Neutrophil (primary cell): ENCODE measurements at regions not wholly inside any gene's neighbourhood (a gene's known extent, or its start where the extent isn't known, plus 50 kb on each side); places are given as distances from the start of the nearest gene placed in this dataset.

Source experiments
- H3K27ac ChIP-seq: fragments of 200-600 bp; sonication (generic); 2 replicates; pipeline ENCODE4 v1.5.1; 2016; ENCODE audit warnings: mild to moderate bottlenecking, moderate library complexity
- H3K27me3 ChIP-seq: fragments of 200-600 bp; sonication (generic); 2 replicates; pipeline ENCODE4 v1.6.0; 2016; ENCODE audit warnings: mild to moderate bottlenecking
- H3K36me3 ChIP-seq: fragments of 200-600 bp; sonication (generic); 2 replicates; pipeline ENCODE4 v1.5.1; 2017
- H3K4me1 ChIP-seq, 2 experiments: fragments of 200-600 bp in 1 of 2; sonication (generic) in 1 of 2; 1 replicate in 1 of 2; 2 replicates in 1 of 2; pipeline versions ENCODE4 v1.5.1 to v1.6.1; 2013 to 2016; ENCODE audit warnings: low read depth in 1 of 2, low read length in 1 of 2, mild to moderate bottlenecking in 1 of 2, moderate library complexity in 1 of 2; ENCODE audit not compliant: control insufficient read depth in 1 of 2, insufficient read depth in 1 of 2
- H3K4me3 ChIP-seq, 2 experiments: fragments of 200-600 bp in 1 of 2; sonication (generic) in 1 of 2; 1 replicate in 1 of 2; 2 replicates in 1 of 2; pipeline ENCODE4 v1.5.1; 2013 to 2016; ENCODE audit warnings: low read depth in 1 of 2, low read length in 1 of 2, mild to moderate bottlenecking in 1 of 2, moderate library complexity in 1 of 2
- H3K9me3 ChIP-seq: fragments of 200-600 bp; sonication (generic); 2 replicates; pipeline ENCODE4 v1.5.1; 2016
- TF ChIP-seq, protein P1 (sequence below): fragments of 200-600 bp; sonication (generic); IDR thresholded peaks from 2 replicates; pipeline ENCODE4 v1.5.1; 2016; ENCODE audit warnings: antibody characterized with exemption

DNA sequence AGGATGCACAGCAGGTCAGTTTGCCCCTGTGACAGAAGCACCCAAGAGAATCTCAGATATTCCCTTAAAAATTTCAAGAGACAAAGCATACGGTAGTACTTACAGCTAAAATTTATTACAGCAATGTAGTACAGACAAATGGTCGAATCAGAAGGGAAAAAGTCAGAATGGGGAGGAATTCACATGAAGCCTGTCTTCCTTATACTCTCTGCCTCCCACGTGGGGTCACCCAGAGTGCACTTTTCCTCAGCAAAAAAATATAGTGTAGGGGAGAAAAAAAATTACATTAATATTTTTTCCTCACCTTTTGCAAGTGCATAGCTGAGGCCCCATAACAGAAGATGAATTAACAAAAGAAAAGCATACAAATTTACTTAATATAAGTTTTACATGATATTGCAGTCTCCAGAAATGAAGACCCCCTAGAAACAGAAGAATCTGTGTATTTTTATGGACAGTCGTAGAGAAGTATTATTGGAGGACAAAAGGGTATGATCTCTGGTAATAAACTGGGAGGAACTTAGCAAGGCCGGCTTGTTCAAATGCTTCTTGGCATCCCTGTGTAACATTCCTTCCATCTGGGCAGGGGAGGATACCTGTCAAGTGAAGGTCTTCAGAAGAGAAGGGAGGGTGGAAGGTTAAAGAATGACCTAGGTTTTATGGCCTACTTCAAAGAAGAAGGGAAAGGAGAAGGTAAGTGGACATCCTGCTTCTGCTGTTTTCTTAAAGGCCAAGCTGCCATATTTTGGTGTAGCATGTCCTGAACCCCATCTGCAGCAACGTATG is 270.6 kb upstream of the MAGI2 start:
- Histone ChIP-seq H3K9me3 (no peaks in the 10 kb centered on the region), H3K4me1 (no peaks in the 10 kb centered on the region), H3K27me3 (no peaks in the 10 kb centered on the region), H3K36me3 (no peaks in the 10 kb centered on the region), H3K4me3 (no peak overlapping the region), H3K27ac (no peak overlapping the region)
- TF ChIP-seq, protein P1, sequence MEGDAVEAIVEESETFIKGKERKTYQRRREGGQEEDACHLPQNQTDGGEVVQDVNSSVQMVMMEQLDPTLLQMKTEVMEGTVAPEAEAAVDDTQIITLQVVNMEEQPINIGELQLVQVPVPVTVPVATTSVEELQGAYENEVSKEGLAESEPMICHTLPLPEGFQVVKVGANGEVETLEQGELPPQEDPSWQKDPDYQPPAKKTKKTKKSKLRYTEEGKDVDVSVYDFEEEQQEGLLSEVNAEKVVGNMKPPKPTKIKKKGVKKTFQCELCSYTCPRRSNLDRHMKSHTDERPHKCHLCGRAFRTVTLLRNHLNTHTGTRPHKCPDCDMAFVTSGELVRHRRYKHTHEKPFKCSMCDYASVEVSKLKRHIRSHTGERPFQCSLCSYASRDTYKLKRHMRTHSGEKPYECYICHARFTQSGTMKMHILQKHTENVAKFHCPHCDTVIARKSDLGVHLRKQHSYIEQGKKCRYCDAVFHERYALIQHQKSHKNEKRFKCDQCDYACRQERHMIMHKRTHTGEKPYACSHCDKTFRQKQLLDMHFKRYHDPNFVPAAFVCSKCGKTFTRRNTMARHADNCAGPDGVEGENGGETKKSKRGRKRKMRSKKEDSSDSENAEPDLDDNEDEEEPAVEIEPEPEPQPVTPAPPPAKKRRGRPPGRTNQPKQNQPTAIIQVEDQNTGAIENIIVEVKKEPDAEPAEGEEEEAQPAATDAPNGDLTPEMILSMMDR, result no peak

DNA sequence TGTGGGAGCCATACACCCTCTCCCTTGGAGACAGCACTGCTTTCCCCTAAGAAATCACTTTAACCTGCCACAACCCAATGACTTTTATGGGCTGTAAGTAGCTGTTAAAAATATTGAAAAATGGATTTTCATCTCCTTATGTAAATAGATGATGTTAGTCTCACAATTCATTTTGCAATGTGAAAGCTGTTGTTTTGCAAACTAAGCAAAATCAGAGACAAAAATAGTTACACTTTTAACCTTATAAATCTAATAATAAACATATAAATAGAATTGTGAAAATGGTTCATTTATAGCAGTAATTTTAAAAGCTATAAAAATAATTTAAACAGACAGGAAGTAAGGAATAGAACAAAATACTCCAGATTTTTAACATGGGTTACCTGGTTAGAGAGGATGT is 268.8 kb upstream of the MAGI2 start:
- H3K9me3 ChIP-seq, result no peaks in the 10 kb centered on the region

DNA sequence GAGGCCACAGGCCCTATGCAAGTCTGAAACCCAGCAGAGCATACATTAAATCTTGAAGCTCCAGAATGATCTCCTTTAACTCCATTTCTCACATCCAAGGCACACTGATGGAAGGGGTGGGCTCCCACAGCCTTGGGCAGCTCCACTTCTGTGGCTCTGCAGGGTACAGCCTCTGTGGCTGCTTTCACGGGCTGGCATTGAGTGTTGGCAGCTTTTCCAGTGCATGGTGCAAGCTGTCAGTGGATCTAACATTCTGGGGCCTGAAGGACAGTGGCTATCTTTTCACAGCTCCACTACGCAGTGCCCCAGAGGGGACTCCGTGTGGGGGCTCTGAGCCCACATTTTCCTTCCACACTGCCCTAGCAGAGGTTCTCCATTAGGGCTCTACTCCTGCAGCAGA is 265.7 kb upstream of the MAGI2 start:
- no peaks in the 10 kb centered on the region for H3K36me3 ChIP-seq
- no peaks in the 10 kb centered on the region for H3K9me3 ChIP-seq
- H3K27ac ChIP-seq, result no peak overlapping the region
- no peak overlapping the region for H3K4me3 ChIP-seq
- no peaks in the 10 kb centered on the region for H3K27me3 ChIP-seq
- no peaks in the 10 kb centered on the region for H3K4me1 ChIP-seq
- TF ChIP-seq, protein P1, result no peak

More for the DNA sequence above, 268.8 kb upstream of the MAGI2 start:
- no peaks in the 10 kb centered on the region for H3K4me1 ChIP-seq
- H3K27ac ChIP-seq, result no peak overlapping the region
- TF ChIP-seq, protein P1, result no peak
- H3K4me3 ChIP-seq, result no peak overlapping the region
- H3K36me3 ChIP-seq, result no peaks in the 10 kb centered on the region
- no peaks in the 10 kb centered on the region for H3K27me3 ChIP-seq

DNA sequence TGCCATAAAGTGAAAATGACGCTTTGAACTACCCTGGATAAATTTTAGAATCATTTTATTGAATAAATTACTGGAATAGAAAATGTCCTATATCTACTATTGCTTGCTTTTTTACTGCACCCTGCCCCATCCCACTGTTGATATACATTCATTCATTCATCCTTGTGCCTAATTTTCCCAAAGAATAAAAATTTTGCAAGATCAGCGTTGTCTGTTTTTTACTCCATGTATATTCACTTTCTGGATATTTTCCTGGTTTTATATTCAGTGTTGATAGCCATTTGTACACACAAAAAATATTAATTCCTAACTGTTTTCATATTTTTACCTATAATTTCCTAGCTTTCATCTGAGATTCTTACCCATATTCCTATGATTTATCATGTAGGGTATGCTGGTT is 262.9 kb upstream of the MAGI2 start:
- Histone ChIP-seq H3K36me3 (no peaks in the 10 kb centered on the region), H3K4me1 (no peaks in the 10 kb centered on the region), H3K27me3 (no peaks in the 10 kb centered on the region), H3K4me3 (no peak overlapping the region), H3K27ac (no peak overlapping the region), H3K9me3 (no peaks in the 10 kb centered on the region)
- TF ChIP-seq, protein P1, result no peak

DNA sequence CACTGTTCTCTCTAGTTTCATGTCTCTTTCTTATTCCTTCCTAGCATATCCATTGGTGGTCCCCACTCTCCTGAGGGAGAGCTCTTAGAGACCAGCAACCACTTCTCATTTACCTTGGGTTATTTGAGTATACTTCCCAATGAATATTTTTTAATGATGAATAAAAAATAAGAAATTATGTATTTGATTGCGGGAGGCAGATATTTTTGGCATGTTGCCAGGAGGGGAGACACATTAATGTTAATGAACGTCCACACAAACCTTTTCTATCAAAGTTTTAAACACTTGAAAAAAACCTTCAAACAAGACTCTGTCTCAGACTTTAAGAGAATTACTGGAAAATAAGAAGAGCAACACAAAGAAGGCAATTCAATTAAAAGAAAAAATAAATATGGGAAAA is 260.6 kb upstream of the MAGI2 start:
- no peaks in the 10 kb centered on the region for H3K4me1 ChIP-seq
- H3K27me3 ChIP-seq, result no peaks in the 10 kb centered on the region
- no peaks in the 10 kb centered on the region for H3K9me3 ChIP-seq
- no peak overlapping the region for H3K4me3 ChIP-seq
- H3K36me3 ChIP-seq, result no peaks in the 10 kb centered on the region
- TF ChIP-seq, protein P1, result no peak
- H3K27ac ChIP-seq, result no peak overlapping the region
